Lower leg skin (tissue), 3 donors: ENCODE measurements at regions not wholly inside any gene's neighbourhood (a gene's known extent, or its start where the extent isn't known, plus 50 kb on each side); places are given as distances from the start of the nearest gene placed in this dataset.

Experiments used
- CTCF ChIP-seq, 3 donors: fragments of 450-650 bp; IDR thresholded peaks; one replicate each; pipeline ENCODE4 v1.5.1; 2016; ENCODE audit warnings: antibody characterized with exemption in 3 of 3, mild to moderate bottlenecking in 3 of 3, moderate library complexity in 2 of 3
- POLR2A ChIP-seq, 2 donors: fragments of 450-650 bp; IDR thresholded peaks; one replicate each; pipeline ENCODE4 v1.6.1; 2016 to 2017; ENCODE audit warnings: antibody characterized with exemption in 2 of 2, mild to moderate bottlenecking in 1 of 2, moderate library complexity in 1 of 2

- no peak for TF ChIP-seq POLR2A (IDR thresholded peaks at IDR 0.05)
- TF ChIP-seq CTCF (IDR thresholded peaks at IDR 0.05): no peak
These were observed 51.4 kb upstream of the MSX1 start for GRCh38 chr4:4808086-4808485.
